OCI-LY1 (cell line): ENCODE measurements at regions not wholly inside any gene's neighbourhood (a gene's known extent, or its start where the extent isn't known, plus 50 kb on each side); places are given as distances from the start of the nearest gene placed in this dataset.
"Not testable (repeated sequence)": the region's sequence is repeated elsewhere in the genome, so short reads cannot be mapped to it uniquely, and the experiment has no call there.

Experiments used
- H2AFZ ChIP-seq: fragments of 200-600 bp; sonication (generic), shearing (Covaris generic); 2 replicates; pipeline ENCODE4 v1.6.0; 2014; ENCODE audit warnings: antibody characterized with exemption, mild to moderate bottlenecking, low read length
- H3F3A ChIP-seq: fragments of 200-600 bp; sonication (generic), shearing (Covaris generic); 2 replicates; pipeline ENCODE4 v1.6.0; 2014; ENCODE audit warnings: mild to moderate bottlenecking, antibody characterized with exemption, low read length, moderate library complexity; ENCODE audit not compliant: insufficient read depth
- H3K27ac ChIP-seq: fragments of 200-600 bp; sonication (generic); 2 replicates; pipeline ENCODE4 v1.5.1; 2014; ENCODE audit warnings: low read length, mixed run types, mild to moderate bottlenecking, low read depth; ENCODE audit not compliant: poor library complexity, severe bottlenecking
- H3K27me3 ChIP-seq: fragments of 200-600 bp; sonication (generic); 2 replicates; pipeline ENCODE4 v1.6.0; 2014; ENCODE audit warnings: antibody characterized with exemption, mild to moderate bottlenecking, low read length, moderate library complexity; ENCODE audit not compliant: insufficient read depth
- H3K36me3 ChIP-seq: fragments of 200-600 bp; sonication (generic); 2 replicates; pipeline ENCODE4 v1.6.1; 2014; ENCODE audit warnings: mild to moderate bottlenecking, antibody characterized with exemption, low read length, moderate library complexity, mixed read lengths; ENCODE audit not compliant: insufficient read depth
- H3K4me1 ChIP-seq: fragments of 200-600 bp; sonication (generic); 2 replicates; pipeline ENCODE4 v1.5.1; 2014; ENCODE audit warnings: mild to moderate bottlenecking, low read length, moderate library complexity; ENCODE audit not compliant: insufficient read depth, severe bottlenecking
- H3K4me2 ChIP-seq: fragments of 200-600 bp; sonication (generic), shearing (Covaris generic); 2 replicates; pipeline ENCODE4 v1.6.1; 2014; ENCODE audit warnings: low read length
- H3K4me3 ChIP-seq: fragments of 200-600 bp; sonication (generic); 2 replicates; pipeline ENCODE4 v1.5.1; 2014; ENCODE audit warnings: low read length, low read depth, mild to moderate bottlenecking, mixed read lengths; ENCODE audit not compliant: poor library complexity, severe bottlenecking
- H3K79me2 ChIP-seq: fragments of 200-600 bp; shearing (Covaris generic); 2 replicates; pipeline ENCODE4 v1.6.1; 2016; ENCODE audit warnings: mixed run types, low read length, mixed read lengths; ENCODE audit not compliant: insufficient read depth
- H3K9ac ChIP-seq: fragments of 200-600 bp; sonication (generic), shearing (Covaris generic); 2 replicates; pipeline ENCODE4 v1.6.1; 2014; ENCODE audit warnings: mild to moderate bottlenecking, low read length, mixed read lengths
- H3K9me2 ChIP-seq: fragments of 200-600 bp; sonication (generic), shearing (Covaris generic); 2 replicates; pipeline ENCODE4 v1.6.1; 2014; ENCODE audit warnings: low read depth, mild to moderate bottlenecking, low read length, mixed read lengths
- H3K9me3 ChIP-seq: fragments of 200-600 bp; shearing (Covaris generic); 2 replicates; pipeline ENCODE4 v1.6.1; 2014; ENCODE audit warnings: low read length, mixed read lengths
- H4K20me1 ChIP-seq: fragments of 200-600 bp; sonication (generic), shearing (Covaris generic); 2 replicates; pipeline ENCODE4 v1.6.0; 2016; ENCODE audit warnings: mild to moderate bottlenecking, low read length; ENCODE audit not compliant: insufficient read depth
- EZH2 ChIP-seq: fragments of 200-600 bp; sonication (generic), shearing (Covaris generic); IDR thresholded peaks from 2 replicates; pipeline ENCODE4 v1.8.0; 2017; ENCODE audit warnings: borderline replicate concordance, mixed run types, mild to moderate bottlenecking, antibody characterized with exemption, low read length, moderate library complexity, mixed read lengths
- TF ChIP-seq, protein P1 (sequence below): fragments of 200-600 bp; sonication (generic), shearing (Covaris generic); IDR thresholded peaks from 2 replicates; pipeline ENCODE4 v1.5.1; 2017; ENCODE audit warnings: mild to moderate bottlenecking, antibody characterized with exemption, low read length, moderate library complexity, mixed read lengths

DNA sequence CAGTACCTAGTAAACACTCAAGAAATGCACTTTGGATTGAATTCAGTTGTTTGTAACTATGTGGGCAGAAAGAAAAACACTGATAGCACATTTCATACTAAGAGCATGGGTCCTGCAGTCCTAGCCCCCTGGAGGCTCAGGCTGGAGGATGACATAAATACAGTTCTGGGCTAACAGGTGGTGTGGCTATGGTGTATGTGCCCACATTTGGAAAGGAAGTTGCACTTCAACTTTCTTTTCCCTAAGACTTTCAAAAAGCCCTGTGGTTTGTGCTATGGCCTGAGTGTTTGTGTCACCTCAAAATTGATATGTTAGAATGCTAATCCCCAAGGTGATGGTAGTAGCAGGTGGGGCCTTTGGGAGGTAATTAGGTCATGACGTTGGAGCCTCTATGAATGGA lies 218.2 kb downstream of the CDCA7 start:
- H3K36me3 ChIP-seq = no peaks in the 10 kb centered on the region
- no peaks in the 10 kb centered on the region for H3K27me3 ChIP-seq
- H3K9me2 ChIP-seq = no peaks in the 10 kb centered on the region
- H3F3A ChIP-seq = no peaks in the 10 kb centered on the region
- H3K79me2 ChIP-seq = no peaks in the 10 kb centered on the region
- no peaks in the 10 kb centered on the region for H3K9me3 ChIP-seq
- no peaks in the 10 kb centered on the region for H4K20me1 ChIP-seq
- TF ChIP-seq EZH2 = no peak
- TF ChIP-seq, protein P1, sequence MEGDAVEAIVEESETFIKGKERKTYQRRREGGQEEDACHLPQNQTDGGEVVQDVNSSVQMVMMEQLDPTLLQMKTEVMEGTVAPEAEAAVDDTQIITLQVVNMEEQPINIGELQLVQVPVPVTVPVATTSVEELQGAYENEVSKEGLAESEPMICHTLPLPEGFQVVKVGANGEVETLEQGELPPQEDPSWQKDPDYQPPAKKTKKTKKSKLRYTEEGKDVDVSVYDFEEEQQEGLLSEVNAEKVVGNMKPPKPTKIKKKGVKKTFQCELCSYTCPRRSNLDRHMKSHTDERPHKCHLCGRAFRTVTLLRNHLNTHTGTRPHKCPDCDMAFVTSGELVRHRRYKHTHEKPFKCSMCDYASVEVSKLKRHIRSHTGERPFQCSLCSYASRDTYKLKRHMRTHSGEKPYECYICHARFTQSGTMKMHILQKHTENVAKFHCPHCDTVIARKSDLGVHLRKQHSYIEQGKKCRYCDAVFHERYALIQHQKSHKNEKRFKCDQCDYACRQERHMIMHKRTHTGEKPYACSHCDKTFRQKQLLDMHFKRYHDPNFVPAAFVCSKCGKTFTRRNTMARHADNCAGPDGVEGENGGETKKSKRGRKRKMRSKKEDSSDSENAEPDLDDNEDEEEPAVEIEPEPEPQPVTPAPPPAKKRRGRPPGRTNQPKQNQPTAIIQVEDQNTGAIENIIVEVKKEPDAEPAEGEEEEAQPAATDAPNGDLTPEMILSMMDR = no peak
- no peak overlapping the region for H3K4me3 ChIP-seq
- H3K4me1 ChIP-seq = no peaks in the 10 kb centered on the region
- no peak overlapping the region for H3K4me2 ChIP-seq
- no peak overlapping the region for H3K27ac ChIP-seq
- no peak overlapping the region for H2AFZ ChIP-seq
- H3K9ac ChIP-seq = no peak overlapping the region

DNA sequence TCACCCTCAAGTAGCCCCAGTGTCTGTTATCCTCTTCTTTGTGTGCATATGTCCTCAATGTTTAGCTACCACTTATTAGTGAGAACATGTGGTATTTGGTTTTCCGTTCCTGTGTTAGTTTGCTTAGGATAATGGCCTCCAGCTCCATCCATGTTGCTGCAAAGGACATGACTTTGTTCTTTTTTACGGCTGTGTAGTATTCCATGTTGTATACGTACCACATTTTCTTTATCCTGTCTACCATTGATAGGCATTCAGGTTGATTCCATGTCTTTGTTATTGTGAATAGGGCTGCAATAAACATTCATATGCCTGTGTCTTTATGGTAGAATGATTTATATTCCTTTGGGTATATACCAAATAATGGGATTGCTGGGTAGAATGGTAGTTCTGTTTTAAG lies 219.1 kb downstream of the CDCA7 start:
- not testable (repeated sequence) for H3K4me2 ChIP-seq, H4K20me1 ChIP-seq, H3K9me3 ChIP-seq, H3K79me2 ChIP-seq, H3K9me2 ChIP-seq, H3K4me1 ChIP-seq, H3K36me3 ChIP-seq, H2AFZ ChIP-seq, H3K27me3 ChIP-seq, H3F3A ChIP-seq, H3K9ac ChIP-seq, H3K27ac ChIP-seq, H3K4me3 ChIP-seq

DNA sequence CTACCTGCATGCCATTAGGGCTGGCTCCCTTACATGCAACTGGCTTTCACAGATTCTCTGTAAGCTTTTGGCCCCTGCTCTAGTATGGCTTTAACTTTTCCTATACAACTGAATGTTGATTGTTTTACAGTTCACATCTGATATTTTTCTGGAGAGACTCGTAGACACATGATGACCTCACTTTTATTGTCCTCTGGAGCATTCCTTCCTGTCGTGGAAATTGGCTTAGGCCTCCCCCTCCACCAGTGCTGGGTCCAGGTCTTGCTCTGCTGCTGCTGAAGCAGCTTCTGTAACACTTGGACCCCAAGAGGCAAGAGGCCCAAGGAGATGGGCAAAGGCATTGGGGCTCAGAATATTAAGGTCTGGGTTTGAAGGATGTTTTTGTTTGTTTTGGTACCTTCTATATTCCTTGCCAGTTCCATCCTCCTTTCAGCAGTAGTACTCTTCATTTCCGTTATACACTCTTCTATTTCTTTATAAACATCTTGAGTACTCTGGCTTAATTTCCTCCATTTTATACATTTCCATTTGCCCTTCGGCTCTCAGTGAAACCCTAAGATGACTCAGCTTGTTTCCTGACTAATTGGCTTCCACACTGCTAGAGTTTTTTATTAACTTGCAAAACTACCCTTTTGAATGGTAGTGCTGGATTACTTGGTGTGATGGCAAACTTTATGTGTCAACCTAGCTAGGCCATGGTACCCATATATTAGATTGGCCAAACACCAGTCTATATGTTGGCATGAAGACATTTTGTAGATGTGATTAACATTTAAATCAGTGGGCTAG lies 219.8 kb downstream of the CDCA7 start:
- Histone ChIP-seq H3K4me3 (no peak overlapping the region), H2AFZ (no peak overlapping the region), H3K36me3 (no peaks in the 10 kb centered on the region), H4K20me1 (no peaks in the 10 kb centered on the region), H3K27ac (no peak overlapping the region), H3K9me3 (no peaks in the 10 kb centered on the region), H3K9ac (no peak overlapping the region), H3K9me2 (no peaks in the 10 kb centered on the region), H3K27me3 (no peaks in the 10 kb centered on the region), H3K79me2 (no peaks in the 10 kb centered on the region), H3K4me2 (no peak overlapping the region), H3F3A (no peaks in the 10 kb centered on the region), H3K4me1 (no peaks in the 10 kb centered on the region)
- no peak for TF ChIP-seq EZH2
- TF ChIP-seq, protein P1 = no peak

DNA sequence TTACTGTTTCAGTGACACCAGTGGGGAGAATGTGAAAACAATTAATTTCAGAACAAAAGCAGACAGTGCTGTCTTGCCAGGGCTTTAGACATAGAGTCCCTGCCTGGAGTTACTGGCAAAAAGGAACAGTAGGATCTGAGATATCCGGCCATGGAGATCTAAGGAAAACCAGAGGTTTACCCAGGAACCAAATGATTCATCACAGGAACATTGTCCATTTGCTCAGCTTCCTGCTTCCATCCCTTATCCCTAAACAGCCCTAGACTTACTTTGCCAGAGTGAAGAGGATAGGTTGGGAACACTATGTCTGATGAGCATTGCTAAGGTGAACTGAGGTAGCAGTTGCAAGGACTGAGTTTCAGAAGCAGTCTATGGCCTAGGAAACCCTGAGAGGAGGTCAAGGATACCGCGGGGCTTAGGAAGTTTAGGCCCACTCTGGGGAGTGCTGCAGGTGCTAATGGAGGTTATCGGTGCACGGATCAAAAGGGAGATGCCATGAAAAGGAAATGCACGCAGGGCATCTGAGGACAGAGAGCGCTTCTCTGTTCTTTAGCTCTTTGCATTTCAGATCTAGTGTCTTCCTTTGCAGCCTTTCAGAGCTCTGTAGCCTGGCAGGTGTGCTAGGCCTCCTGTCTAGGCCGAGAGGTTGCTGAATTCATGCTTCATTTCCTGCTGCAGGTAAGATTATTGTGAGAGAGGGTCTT lies 223.9 kb downstream of the CDCA7 start:
- Histone ChIP-seq H3K36me3 (no peaks in the 10 kb centered on the region), H3K4me2 (no peak overlapping the region), H3K9ac (no peak overlapping the region), H3K9me3 (no peaks in the 10 kb centered on the region), H2AFZ (no peak overlapping the region), H3K4me1 (no peaks in the 10 kb centered on the region), H3K27ac (no peak overlapping the region), H3K4me3 (no peak overlapping the region), H3K9me2 (no peaks in the 10 kb centered on the region), H3K79me2 (no peaks in the 10 kb centered on the region), H4K20me1 (no peaks in the 10 kb centered on the region), H3K27me3 (no peaks in the 10 kb centered on the region), H3F3A (no peaks in the 10 kb centered on the region)
- TF ChIP-seq, protein P1 = no peak
